IPS DF 6.9 (cell line): ENCODE measurements at regions not wholly inside any gene's neighbourhood (a gene's known extent, or its start where the extent isn't known, plus 50 kb on each side); places are given as distances from the start of the nearest gene placed in this dataset.
A peak's percentile ranks its signal among the peaks of the same experiment; 100 is the strongest.

ENCODE experiments used
- DNase-seq: peaks from one replicate; pipeline ENCODE4 v3.0.0-alpha.2; 2013; ENCODE audit warnings: low read depth, low spot score
- H3K27ac ChIP-seq: one replicate; pipeline ENCODE4 v1.5.1; 2013; ENCODE audit warnings: low read length, control low read depth
- H3K27me3 ChIP-seq: 2 replicates; pipeline ENCODE4 v1.6.1; 2013; ENCODE audit warnings: mild to moderate bottlenecking, low read length; ENCODE audit not compliant: control insufficient read depth, insufficient read depth
- H3K36me3 ChIP-seq: 2 replicates; pipeline ENCODE4 v1.6.1; 2013; ENCODE audit warnings: low read length; ENCODE audit not compliant: control insufficient read depth, insufficient read depth
- H3K4me1 ChIP-seq: 2 replicates; pipeline ENCODE4 v1.6.1; 2013; ENCODE audit warnings: low read length; ENCODE audit not compliant: control insufficient read depth, insufficient read depth
- H3K4me3 ChIP-seq: 2 replicates; pipeline ENCODE4 v1.5.1; 2013; ENCODE audit warnings: mild to moderate bottlenecking, low read length
- H3K9me3 ChIP-seq: 2 replicates; pipeline ENCODE4 v1.6.1; 2013; ENCODE audit warnings: low read length, inconsistent platforms; ENCODE audit not compliant: control insufficient read depth, insufficient read depth
- WGBS: extraction: QIAGEN DNeasy Blood & Tissue Kit; methylation state at CpG from one replicate; pipeline ENCODE4 v1.1.7; 2013; ENCODE audit warnings: mixed read lengths, missing lambda C conversion rate; ENCODE audit not compliant: insufficient read length, insufficient coverage; 5-methylcytosine and 5-hydroxymethylcytosine counted together

DNA sequence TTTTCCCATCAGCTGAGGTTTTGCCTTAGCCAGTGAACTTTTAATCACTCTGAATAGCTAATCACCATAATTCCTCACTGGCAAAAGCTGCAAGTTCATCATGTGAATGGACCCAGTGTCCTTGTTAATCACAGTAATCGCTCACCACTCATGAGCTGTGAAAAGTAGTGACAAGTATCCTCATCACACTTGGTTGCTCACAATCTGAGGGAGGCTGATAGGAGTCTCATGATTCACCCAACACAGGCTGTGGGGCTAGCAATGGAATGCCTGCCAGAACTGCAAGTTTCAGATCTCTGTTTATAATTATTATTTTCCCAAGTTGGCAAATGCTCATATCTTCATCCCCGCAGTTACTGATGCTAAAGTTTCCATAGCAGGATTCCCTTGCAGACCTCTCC, 467.2 kb downstream of the KIF4B start:
- Histone ChIP-seq H3K4me3 (no peak overlapping the region), H3K27me3 (no peaks in the 10 kb centered on the region), H3K27ac (no peak overlapping the region), H3K36me3 (no peaks in the 10 kb centered on the region), H3K9me3 (no peaks in the 10 kb centered on the region), H3K4me1 (no peaks in the 10 kb centered on the region)
- no CpG with 5 or more reads among the region's 2 CpGs for WGBS
- DNase-seq: no peak

- no peaks in the 10 kb centered on the region for H3K9me3 ChIP-seq
- no CpG with 5 or more reads among the region's 1 CpG for WGBS
- no peak for DNase-seq
- no peaks in the 10 kb centered on the region for H3K36me3 ChIP-seq
- H3K27me3 ChIP-seq: no peaks in the 10 kb centered on the region
- H3K4me3 ChIP-seq: no peak overlapping the region
- no peaks in the 10 kb centered on the region for H3K4me1 ChIP-seq
- no peak overlapping the region for H3K27ac ChIP-seq
These were observed 467.6 kb downstream of the KIF4B start for GRCh38 chr5:155481182-155481581.

DNA sequence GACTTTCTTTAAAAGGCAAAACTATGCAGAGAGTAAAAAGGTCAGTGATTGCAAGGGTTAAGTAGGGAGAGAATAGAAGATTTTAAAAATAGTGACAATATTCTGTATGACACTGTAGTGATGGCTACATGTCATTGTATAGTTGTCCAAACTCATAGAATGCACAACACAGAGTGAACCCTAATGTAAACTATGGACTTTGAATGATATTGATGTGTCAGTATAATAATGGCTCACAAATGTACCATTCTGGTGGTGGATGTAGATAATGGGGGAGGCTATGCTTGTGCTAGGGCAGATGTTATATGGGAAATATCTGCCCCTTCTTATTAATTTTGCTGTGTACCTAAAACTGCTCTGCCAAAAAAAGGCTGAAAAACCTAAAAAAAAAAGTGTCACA, 468.9 kb downstream of the KIF4B start:
- H3K27me3 ChIP-seq: no peaks in the 10 kb centered on the region
- H3K4me1 ChIP-seq: no peaks in the 10 kb centered on the region
- H3K36me3 ChIP-seq: no peaks in the 10 kb centered on the region
- no peaks in the 10 kb centered on the region for H3K9me3 ChIP-seq
- no peak overlapping the region for H3K27ac ChIP-seq
- no peak overlapping the region for H3K4me3 ChIP-seq
- no peak for DNase-seq

GRCh38 chr5:155485386-155485785, 471.8 kb downstream of the KIF4B start:
- Histone ChIP-seq H3K36me3 (no peaks in the 10 kb centered on the region), H3K27me3 (no peaks in the 10 kb centered on the region), H3K27ac (no peak overlapping the region), H3K4me1 (no peaks in the 10 kb centered on the region), H3K9me3 (no peaks in the 10 kb centered on the region), H3K4me3 (no peak overlapping the region)
- DNase-seq: no peak
- WGBS: no CpG with 5 or more reads among the region's 2 CpGs

- DNase-seq: no peak
- Histone ChIP-seq H3K4me1 (no peaks in the 10 kb centered on the region), H3K27ac (no peak overlapping the region), H3K27me3 (no peaks in the 10 kb centered on the region), H3K9me3 (no peaks in the 10 kb centered on the region), H3K4me3 (no peak overlapping the region), H3K36me3 (no peaks in the 10 kb centered on the region)
These were observed 476.4 kb downstream of the KIF4B start for GRCh38 chr5:155489949-155490348.

DNA sequence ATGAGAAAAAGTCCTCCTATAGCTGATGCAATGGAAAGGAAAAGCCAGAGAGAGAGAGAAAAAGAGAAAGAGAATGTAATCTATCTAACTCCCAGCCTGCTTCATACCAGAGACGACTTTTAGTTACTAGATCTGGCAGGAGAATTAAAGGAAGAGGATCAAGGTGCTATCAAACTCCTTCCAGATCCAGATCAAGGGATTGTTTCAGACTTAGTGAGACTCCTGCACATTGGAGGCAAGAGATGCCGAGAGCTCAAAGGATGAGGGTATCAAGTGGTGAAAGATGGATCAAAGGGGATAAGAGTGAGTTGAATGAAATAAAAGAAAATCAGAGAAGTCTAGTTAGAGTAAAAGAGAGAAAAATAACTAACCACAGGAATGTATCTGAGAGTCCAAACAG, 478.6 kb downstream of the KIF4B start:
- no CpG with 5 or more reads among the region's 2 CpGs for WGBS

GRCh38 chr5:155504606-155505005, 491.1 kb downstream of the KIF4B start:
- Histone ChIP-seq H3K4me1 (no peaks in the 10 kb centered on the region), H3K36me3 (no peaks in the 10 kb centered on the region), H3K27ac (no peak overlapping the region), H3K27me3 (no peaks in the 10 kb centered on the region), H3K4me3 (no peak overlapping the region), H3K9me3 (no peaks in the 10 kb centered on the region)
- no CpG with 5 or more reads among the region's 1 CpG for WGBS
- no peak for DNase-seq

More for the DNA sequence above, 478.6 kb downstream of the KIF4B start:
- no peak overlapping the region for H3K4me3 ChIP-seq
- H3K27me3 ChIP-seq: no peaks in the 10 kb centered on the region
- H3K4me1 ChIP-seq: no peaks in the 10 kb centered on the region
- H3K9me3 ChIP-seq: no peaks in the 10 kb centered on the region
- DNase-seq: no peak
- no peak overlapping the region for H3K27ac ChIP-seq
- no peaks in the 10 kb centered on the region for H3K36me3 ChIP-seq

GRCh38 chr5:155507363-155507762, 493.8 kb downstream of the KIF4B start:
- peaks cover 2% of the 10 kb centered on the region; the same call in 1 of the 2 replicates for H3K4me1 ChIP-seq
- no peaks in the 10 kb centered on the region for H3K9me3 ChIP-seq
- DNase-seq: no peak
- H3K4me3 ChIP-seq: no peak overlapping the region
- H3K27me3 ChIP-seq: no peaks in the 10 kb centered on the region
- H3K27ac ChIP-seq: no peak overlapping the region
- no peaks in the 10 kb centered on the region for H3K36me3 ChIP-seq

- DNase-seq: no peak
- Histone ChIP-seq H3K4me1 (peaks cover 2% of the 10 kb centered on the region; the same call in 1 of the 2 replicates), H3K9me3 (no peaks in the 10 kb centered on the region), H3K27me3 (no peaks in the 10 kb centered on the region), H3K36me3 (no peaks in the 10 kb centered on the region), H3K4me3 (no peak overlapping the region), H3K27ac (no peak overlapping the region)
- WGBS: no CpG with 5 or more reads among the region's 3 CpGs
These were observed 495.1 kb downstream of the KIF4B start for GRCh38 chr5:155508673-155509072.

DNA sequence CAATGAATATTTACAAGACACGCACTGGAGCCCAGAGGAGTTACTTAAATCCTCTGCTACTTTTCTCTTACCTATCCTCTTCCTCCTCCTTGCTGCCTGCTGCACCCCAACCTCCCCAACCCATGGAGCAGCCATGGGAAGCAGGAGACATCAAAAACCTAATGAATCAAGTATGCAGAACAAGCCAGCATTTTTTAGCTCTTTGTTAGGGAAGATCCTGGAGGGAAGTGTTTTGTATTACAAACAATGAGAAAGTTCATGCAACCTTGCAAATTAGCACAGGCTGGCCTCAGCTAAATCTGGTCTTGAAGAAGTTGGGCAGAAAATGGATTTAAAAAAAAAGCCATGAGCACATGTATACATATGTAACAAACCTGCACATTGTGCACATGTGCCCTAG, 498.8 kb downstream of the KIF4B start:
- H3K4me3 ChIP-seq: no peak overlapping the region
- H3K36me3 ChIP-seq: no peaks in the 10 kb centered on the region
- no peak overlapping the region for H3K27ac ChIP-seq
- no peaks in the 10 kb centered on the region for H3K27me3 ChIP-seq
- peaks cover 2% of the 10 kb centered on the region; the same call in 1 of the 2 replicates for H3K4me1 ChIP-seq
- H3K9me3 ChIP-seq: no peaks in the 10 kb centered on the region
- peak; percentile 7 for DNase-seq
- no CpG with 5 or more reads among the region's 1 CpG for WGBS

DNA sequence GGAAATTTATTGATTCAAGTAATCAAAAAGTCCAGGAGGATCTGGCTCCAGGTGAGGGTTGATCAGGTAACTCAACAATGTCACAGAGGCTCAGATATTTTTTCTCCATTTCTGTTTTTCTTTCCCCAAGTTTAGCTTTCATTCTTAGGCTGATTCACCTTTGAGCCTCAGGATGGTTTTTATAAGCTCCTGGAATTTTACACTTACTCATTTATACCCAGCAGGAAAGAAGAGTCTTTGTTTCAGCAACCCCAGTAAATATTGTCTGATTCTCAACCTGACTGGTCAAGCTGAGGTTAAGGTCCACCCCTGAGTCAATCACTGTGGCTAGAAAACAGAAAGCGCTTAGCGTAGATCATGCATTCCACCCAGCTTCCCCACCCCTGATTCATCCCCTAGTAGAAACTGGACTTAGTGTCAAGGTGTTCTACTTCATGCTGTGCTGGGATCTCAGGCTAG, 500.6 kb downstream of the KIF4B start:
- Histone ChIP-seq H3K9me3 (no peaks in the 10 kb centered on the region), H3K36me3 (no peaks in the 10 kb centered on the region), H3K27ac (no peak overlapping the region), H3K4me3 (no peak overlapping the region), H3K4me1 (peaks cover 2% of the 10 kb centered on the region; the same call in 1 of the 2 replicates), H3K27me3 (no peaks in the 10 kb centered on the region)
- DNase-seq: no peak
- WGBS: no CpG with 5 or more reads among the region's 2 CpGs
